ENCODE measurements at regions not wholly inside any gene's neighbourhood (a gene's known extent, or its start where the extent isn't known, plus 50 kb on each side); places are given as distances from the start of the nearest gene placed in this dataset.
A peak's percentile ranks its signal among the peaks of the same experiment; 100 is the strongest.

DNA sequence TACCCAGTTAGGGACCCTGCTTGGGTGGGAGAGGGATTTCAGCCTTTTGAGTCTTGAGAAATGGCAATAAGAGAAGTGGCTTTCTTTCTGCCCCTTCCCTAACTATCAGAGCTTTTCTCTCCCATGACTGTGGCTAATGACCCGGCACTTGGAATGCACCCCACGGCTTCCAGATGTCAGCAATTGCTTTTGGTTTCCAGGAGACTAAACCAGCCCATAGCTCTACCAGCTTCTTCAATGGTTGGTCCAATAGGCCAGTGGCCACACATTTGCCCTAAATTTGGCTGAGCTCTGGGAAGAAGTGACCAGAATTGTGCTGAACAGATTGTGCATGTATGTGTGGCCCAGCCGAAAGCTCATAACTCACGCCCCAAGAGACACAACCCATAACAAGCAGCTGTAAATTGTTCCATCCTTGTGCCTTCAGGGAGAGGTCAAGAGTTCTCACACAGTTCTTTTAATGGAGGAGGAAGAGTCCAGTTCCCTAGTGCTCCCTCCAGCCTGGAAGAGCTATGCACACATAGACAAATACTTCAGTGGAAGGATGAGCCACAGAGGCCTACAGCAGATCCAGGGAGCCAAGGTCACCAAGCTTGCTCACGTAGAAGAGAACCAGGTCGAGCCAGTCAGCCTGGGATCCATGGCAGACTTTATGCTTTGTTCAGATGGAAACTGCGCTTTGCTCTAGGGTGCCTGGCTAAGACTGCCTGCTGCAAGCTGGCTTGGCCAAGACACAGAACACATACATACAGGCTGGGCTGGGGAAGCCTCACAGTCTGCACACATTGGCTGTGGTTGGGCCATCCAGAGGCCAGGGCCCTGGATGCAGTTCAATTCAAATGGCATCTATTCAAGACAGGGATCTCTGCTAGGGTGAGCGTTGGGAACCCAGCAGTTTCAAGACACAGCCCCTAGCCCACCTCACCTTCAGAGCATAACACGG, 131.8 kb upstream of the HABP2 start:
- no peak for DNase-seq

DNA sequence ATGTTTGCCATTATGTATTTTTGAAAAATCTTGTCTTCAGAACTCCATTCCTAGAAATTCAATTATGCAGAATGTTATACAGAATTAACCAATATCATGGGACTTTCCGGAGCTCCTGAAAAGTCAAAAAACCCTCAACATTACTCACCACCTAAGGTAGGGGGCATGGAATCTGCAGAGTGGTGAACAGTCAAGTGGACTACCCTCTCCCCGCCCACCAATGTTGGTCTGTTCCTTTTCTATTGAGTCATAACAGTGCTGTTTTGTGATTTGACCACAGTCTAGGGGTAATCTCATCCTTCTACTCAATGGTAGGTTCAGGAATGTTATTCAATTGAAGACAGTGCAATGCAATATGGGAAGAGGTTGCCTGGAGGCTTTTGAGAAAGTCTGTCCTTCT, 130.5 kb upstream of the HABP2 start:
- DNase-seq, result peak; percentile 9

DNA sequence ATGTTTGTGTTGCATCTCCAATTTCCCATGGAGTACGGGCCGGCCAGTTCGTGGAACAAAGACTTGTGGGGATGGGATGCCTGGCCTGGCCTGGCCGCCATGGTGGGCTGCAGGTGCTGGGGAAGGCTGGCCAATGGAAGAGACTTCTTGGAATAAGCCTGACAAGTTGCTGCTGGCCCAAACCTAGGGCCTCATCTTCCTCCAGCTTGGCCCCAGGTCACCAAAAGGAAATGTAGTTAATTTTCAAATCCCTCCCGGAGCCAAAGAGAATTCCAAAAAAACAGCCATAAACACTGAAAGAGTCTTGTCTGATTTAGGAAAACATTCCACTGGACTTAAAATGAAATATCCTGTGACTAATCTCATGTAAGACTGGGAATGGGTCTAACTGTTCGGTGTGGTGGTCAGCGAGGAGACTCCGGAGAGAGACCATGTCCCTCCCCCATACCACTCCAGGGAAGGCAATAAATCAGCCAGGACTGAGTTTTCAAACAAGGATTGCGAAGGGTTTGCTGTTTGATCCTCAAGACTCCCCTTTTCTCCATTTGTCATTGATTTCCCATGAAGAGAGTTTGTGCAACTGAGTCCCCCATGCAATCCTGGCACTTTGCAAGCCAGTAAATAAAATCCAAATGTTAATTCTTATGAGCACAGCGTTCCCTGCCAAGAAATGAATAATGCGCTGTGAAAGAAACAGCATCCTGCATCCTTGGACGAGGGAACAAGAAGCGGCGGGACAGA, 128.7 kb upstream of the HABP2 start:
- DNase-seq, result peak; percentile 39

DNA sequence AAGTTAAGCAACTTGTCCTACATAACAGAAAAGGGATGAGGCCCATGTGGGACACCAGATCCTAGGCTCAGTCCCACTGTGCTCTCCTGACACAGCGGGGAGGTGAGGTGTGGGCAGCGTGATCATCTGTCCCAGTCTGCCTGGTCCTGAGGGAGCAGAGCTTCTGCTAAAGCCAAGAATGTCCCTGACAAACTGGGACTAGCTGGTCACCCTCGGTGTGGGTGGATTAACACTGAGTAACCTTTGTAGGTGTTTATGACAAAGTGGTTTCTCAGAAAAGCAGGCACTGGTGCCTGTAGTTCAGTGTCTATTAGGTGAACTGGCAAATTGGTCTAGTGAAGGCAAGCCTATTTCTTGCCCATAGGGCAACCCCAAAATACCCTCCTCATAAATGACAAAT, 127.8 kb upstream of the HABP2 start:
- DNase-seq, result no peak

DNA sequence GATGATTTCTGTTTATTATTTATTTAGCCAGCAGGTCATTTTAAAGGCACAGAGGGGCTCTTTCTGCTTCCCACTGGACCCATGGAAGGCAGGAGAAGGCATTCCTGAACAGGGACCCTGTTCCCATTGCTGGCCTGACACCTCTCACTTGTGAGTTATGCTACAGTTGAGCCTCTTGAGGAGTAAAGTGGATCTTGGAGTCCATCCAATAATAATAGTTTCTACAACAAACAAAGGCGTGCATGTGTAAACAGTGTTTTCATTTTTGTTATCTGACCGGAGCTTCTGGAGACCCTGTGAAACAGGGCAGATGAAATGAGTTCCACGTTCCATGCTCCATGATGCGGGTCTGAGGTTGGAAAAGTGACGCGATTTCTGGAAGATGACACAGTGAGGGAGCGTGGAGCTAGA, 127.3 kb upstream of the HABP2 start:
- DNase-seq, result peak; percentile 16

DNA sequence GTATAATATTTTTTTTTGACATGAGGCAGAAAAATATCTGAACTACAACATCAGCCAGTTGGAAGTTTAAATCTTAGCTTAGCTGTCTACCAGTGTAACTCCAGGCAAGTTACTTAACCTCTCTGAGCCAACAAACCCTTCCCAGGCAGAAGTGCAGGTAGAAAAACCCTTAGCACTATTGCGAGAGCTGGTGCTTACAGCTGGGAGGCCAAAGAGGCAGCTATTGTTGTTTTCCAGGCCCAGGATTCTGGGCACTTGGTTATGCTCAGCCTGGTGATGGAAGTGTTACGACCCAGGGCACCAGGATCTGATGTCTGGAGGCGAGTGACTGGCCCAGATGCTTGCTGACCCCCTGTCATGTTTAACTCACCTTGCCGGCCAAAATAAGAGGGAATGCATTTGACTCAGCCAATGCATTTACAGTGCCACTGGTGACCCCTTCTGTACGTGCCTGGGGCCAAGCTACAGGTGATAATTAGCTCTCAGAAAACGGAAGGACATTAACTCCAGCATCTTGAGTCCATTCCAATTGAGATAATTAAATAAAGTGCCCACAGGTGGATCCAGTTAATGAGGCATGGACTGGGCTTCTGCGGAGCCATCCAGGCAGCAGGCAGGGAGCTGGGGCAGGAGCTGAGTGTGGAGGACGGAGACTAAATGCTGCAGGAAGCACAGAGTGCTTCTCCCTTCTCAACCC, 126.5 kb upstream of the HABP2 start:
- DNase-seq, result no peak

DNA sequence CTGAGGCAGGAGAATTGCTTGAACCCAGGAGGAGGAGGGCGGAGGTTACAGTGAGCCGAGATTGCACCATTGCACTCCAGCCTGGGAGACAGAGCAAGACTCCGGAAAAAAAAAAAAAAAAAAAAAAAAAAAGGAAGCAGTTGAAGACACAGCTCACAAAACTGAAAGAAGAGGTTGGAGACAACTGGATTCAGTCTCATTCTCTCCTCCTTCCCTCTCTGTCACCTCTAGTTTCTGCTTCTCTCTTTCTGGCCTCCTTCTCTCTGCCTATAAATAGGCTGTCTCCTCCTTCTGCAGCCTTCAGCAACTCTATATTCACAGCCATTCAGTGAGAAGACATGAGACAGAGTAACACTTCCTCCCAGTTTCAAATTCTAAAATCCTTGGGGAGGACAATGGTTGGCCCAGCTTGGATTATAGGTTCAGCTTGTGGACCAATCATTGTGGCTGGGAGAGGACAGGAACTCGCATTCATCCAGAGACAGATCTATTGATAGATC, 125.6 kb upstream of the HABP2 start:
- no peak for DNase-seq

DNA sequence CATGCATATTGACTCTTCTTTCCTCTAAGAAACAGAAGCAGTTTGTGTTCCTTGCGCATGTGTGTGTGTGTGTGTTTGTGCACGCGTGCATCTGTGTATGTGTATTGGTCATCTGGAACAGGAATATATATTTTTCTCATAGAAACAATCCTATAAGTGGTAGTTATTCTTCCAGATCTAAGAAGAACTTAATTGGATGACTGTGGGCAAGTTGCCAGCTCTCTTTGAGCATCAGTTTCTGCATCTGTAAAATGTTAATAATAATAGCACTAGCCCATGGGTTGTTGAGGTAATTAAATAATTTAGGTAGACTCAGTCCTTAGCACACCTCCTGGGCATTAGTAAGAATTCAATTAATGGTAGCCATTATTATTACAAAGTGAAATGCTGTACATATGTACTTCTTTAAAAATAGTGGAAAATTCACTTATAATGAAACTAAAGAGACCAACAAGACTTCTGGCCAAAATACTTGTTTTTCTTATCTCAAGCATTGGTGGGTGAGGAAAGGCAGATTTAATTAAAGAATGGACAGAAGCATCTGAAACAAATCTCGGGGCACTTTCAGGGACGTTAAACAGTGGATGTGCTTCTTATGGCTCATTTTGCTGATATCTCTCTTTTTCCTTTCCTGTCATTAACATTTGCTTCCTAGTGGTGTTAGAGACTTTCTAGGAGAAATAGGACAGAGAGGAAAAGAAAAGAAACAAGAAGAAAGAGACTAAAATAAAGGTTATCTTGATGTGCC, 124.9 kb upstream of the HABP2 start:
- no peak for DNase-seq

DNA sequence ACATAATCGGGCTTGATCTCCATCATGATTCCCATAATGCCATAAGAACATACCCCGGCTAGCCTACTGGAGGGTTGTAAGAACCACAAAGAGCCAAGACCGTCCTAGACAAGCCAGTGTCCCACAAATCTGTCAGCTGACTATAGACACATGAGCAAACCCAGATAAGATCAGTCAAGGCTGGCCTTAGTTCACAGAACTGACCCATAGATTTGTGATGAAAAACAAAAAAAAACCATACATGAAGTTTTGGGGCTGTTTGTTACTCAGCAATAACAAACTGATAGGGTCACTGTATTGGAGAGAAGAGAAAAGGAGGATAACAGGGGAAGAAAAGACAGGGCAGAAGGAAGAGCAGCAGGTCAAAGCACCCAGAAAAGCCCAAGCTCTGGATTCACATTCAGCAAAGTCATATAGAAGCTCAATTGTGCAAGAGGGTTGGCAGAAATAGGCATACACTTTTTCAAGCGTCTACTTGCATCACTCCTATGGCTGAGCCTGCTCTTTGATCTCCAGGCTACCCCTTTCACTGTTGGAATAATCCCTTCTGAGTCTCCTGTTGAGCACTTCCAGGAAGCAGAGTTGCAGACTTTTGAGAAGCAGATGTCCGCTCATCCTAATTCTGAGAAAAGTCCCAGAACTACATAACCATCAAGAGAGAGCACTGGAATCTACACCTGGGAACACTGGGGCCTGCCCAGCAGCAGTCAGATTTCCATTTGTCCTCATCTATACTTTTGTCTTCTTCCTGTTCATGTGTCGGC, 122.0 kb upstream of the HABP2 start:
- DNase-seq, result no peak

DNA sequence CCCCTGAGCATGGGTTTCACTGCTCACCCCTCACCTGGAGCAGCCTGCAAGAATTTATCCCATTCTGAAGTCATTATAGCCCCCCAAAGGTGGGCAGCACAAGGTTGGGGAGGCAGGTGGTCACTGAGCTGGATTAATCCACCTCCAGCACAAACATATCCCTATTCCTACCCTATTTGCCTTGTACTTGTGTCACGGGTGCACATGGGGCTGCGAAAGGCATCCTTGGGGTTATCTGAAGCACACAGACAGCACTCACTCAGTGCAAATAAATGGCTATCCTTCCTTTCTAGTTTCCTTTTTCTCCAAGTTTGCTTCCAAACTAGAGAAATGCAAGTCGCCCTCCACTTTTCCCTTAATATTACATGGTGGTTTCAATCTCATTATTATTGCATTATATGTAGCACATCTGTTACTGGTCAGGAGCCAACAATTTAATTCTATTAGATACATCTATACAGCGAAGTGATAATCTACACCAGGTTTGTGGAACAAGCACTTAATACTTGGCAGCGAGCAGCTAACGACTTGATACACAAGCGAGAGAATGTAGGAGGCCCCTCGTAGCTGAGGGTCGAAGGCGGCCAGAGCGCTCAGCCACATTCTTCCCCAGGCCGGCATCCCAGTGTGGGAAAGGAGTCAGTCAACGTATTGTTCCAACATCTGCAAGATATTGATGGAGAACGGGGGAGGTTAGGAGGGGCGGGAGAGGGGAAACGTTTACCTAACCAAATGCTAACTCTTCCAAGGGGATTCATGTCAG, 121.3 kb upstream of the HABP2 start:
- DNase-seq, result no peak

DNA sequence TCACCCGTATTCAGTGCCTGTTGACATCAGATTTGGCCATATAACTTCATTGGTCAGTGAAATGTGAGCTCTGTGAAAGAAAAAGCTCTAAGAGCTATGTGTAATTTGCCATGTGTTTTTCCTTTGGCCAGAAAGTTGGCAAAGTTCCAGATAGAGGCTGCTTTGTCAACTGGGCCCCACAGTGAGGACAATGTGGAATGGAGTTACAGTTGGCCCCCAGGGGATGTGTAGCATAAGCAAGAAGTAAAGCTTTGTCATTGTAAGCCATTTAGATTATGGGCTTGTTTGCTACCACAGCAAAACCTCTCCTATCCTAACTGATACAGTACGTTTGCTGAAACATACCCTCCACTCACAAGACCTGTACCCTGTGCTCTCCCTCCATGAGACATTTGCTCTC, 119.1 kb upstream of the HABP2 start:
- no peak for DNase-seq

DNA sequence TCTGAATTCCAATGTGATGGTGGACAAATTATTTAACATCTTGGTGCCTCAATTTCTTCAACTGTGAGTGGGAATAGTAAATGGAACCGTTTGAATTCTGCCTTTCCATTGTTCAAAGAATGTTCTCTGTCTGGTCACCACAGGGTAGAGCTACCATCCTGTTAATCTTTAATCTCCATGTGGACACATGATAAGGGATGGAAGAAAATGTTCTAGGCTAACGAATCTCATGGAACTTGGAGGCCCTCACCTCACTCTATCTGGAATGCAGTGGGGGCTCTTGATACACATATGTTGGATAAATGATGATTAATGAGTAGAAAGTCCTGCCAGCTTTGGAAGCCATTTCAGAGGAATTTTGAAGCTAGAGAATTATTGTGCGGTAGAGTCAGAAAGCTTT, 118.5 kb upstream of the HABP2 start:
- no peak for DNase-seq

DNA sequence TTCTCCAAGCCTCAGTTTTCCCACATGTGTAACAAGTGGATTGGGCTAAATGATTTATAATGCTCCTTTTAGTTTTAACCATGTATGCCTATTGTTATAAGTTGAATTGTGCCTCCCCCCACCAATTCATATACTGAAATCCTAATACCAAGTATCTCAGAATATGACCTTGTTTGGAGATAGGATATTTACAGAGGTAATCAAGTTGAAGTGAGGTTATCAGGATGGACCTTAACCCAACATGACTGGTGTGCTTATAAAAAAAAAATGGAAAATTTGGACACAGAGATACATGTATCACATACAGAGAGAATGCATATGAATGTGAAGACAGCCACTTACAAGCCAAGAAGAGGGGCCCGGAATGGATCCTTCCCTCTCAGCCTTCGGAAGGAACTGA, 117.9 kb upstream of the HABP2 start:
- DNase-seq, result no peak

DNA sequence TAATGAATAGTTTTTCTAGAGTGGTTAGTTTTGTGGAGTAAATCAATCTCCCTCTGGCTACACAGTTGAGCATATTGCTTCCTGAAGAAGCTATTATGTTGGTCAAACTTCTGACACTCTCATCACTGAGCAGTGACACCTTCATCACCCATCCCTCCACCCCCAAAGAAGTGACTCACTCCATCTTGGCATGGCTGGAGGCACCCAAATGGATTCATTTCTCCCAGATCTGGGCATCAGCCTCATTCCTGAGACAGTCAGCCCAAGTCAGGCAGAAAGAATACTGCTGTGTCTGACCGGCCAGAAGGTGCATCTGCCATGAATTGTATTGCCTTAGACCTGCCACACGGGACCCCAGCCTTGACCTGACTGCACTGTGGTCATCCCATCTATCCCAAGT, 117.0 kb upstream of the HABP2 start:
- no peak for DNase-seq

DNA sequence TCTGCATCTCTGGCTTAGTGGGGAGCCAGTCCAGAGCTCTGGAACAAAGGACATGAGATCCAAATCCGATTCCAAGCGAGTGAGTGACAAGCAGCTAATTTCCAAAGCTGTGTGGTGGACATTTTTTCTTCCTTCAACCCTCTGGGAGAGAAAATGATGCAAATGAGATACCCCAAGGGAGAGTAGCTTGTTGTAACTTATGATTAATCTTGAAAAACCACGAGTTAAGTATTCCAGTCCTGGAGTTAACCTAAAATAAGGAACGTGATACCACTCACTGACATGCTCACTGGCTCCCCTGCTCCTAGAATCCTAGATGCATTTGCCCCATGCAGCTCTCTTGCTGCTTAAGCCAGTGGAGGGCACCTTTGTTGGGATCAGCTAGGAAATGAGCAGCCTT, 116.0 kb upstream of the HABP2 start:
- peak; percentile 23 for DNase-seq

DNA sequence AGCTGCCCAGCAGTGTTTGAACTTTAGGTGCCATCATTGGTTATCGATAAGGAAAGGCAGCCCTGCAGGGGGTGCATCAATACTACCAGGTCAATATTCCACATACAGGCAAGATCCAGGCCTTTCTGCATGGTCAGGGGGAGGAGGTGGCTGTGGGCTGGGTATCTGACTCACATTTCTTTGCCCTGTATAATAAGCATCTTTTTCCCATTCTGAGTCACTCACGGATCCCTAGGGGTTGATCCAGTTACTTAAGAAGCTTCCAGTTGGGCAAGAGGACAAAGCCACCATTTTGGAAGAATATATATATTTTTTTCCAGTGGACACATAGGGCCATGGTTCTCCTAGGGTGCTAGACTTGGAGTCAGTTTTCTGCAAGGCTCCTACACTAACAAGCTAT, 114.2 kb upstream of the HABP2 start:
- DNase-seq, result peak; percentile 82

DNA sequence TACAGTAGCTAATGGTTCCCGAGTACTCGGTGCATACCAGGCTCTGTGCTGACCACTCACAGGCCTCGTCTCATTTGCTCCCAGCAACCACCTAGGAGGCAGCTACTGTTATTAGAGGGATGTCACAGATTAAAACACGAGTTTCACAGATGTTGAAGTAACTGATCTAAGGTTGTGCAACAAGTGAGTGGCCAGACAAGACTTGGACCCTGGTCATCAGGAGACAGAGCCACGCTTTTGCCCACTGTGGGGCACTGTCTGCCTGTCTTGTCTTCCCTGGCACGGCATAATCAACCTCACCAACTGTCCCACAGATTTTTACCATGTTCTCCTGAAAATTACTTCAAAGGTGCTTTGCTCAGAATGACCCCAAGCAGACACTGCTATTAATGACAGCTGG, 111.6 kb upstream of the HABP2 start:
- DNase-seq, result no peak

DNA sequence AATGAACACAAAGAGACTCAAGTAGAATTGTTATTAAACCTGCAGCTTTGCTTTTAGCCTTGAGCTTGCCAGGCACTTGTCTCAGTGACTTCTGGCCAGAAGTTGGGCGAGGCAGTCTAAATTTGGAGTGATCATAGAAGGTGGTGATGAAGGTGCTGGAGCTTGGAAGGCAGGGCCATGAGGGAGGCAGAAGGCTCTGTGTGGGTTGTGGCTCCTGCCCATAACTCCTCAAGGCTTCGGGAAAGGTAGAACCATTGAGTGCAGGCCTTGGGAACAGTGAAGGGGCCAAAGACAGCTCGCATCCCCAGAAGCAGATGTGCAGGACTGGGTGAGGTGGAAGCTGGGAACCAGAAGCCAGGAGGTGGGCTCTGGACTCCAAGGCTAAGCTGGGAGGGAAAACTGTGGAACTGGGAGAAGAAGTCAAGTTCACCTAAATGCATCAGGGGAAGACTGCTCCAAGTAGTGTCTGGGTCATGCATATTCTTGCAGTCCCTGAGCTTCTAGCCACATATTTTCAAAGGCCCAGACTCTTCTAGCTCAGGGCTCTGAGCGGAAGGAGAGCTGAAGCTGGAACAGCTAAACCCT, 111.1 kb upstream of the HABP2 start:
- no peak for DNase-seq

DNA sequence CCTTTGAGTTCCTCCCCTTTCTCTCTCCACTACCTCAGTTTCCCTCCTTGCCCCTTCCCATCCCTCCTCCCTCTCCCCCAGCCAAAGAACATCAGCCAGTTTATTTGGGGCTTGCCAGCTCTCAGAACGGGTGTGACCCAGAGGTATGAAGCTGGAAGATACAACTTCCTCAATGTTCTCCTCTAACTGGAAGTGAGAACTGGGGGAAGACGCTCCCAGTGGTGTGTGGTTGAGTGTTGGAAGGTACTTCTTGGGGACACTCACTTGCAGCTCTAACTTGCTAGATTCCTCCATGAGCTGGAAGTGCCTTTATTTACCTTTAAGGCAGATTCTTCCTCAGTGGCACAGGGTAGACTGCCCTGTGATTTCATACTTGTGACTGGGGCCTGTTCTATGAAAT, 110.5 kb upstream of the HABP2 start:
- DNase-seq, result no peak

DNA sequence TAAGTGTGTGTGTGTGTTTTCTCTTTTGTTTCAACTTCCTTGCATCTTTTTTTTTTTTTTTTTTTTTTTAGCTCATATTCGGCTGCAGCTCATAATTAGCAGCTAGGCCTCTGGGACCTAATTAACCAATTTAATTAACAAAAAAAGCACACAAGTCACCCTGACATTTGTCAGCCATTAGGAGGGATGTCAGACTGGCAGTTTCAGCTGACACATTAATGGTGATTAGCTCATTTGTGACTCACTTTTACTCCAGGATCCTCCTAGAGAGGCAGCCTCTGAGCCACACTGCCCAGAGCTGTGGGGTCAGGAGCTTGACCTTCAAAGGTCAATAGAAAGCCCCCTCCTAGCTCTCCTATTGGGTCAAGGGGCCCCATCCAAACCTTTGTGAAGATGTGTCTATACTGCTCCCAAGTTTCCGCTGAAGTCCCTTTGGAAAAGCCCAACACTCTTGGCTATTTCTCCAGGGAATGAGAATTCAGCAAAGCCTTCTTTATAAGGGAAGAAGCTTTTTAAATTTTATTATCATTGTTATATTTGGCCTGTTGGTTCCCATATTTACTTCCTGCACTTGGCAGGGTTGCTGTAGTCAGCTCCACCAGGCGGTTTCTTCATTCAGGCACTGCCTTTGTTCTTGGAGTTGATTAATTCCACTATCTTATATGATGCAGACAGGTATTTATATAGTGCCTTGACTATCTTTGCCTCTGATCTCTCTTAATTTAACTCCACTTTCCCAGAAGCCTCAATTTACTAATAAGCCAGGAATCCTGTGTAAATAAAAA, 109.5 kb upstream of the HABP2 start:
- no peak for DNase-seq

Measured in fibroblast of skin of back (primary cell).